ENCODE measurements at regions not wholly inside any gene's neighbourhood (a gene's known extent, or its start where the extent isn't known, plus 50 kb on each side); places are given as distances from the start of the nearest gene placed in this dataset.
"Not testable (repeated sequence)": the region's sequence is repeated elsewhere in the genome, so short reads cannot be mapped to it uniquely, and the experiment has no call there.

DNA sequence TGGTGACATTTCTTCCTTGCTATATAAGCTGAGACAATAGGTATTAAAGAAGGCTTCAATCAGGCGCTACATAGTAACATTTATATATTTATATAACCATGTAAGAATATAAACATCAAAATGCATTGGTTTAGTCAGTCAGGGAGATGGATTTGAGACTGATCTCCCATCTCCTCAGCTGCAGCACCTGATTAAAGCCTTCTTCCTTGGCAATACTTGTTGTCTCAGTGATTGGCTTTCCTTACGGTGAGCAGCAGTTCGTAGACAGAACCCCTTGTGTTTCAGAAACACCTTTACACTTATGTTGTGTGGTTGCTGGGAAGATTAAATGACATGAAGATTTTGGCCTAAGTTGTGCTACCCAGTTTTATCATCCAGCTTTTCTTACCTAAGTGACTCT, 323.3 kb upstream of the DUSP10 start:
- no peak for DNase-seq (ENCODE audit: low spot score)

DNA sequence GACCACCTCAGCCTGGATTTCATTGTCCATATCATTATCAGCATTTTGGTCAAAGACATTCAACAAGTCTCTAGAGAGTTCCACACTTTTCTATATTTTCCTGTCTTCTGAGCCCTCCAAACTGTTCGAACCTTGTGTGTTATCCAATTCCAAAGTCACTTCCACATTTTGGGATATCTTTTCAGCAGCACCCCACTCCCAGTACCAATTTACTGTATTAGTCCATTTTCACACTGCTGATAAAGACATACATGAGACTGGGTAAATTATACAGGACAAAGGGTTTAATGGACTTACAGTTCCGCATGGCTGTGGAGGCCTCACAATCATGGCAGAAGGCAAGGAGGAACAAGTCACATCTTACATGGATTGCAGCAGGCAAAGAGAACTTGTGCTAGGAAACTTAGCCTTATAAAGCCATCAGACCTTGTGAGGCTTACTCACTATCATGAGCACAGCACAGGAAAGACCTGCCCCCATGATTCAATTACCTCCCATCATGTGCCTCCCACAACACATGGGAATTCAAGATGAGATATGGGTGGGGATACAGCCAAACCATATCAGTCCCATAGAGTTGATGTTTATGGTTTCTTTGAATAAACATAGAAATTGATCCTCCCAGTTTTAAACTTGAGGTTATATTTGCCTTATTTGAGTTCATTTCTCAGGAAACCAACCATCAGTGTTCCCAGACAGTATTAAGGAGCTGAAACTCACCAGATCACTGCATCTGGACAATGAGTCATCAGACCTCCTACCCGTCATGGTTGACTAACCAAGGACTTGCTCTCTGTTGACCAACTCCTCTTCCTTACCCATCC, 322.7 kb upstream of the DUSP10 start:
- DNase-seq (ENCODE audit: low spot score), result no peak

DNA sequence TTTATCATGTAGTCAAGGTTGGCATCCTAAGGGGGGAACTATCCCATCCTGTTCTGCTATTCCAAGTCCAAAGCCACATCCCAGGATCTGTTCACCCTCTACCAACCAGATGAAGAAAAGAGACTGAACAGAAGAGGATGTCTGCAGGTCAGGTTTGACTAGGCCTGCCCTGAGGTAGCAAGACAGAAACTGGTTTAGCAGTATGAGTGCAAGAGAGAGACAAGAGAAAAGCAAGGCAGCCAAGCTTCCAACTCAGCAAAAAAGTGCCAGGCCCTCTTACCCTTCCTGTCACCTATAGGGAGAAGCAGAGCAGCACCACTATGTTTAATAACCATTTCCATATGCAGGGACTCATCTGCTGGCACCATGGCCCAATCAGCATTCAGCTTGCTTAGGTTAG, 320.8 kb upstream of the DUSP10 start:
- DNase-seq (ENCODE audit: low spot score), result no peak

DNA sequence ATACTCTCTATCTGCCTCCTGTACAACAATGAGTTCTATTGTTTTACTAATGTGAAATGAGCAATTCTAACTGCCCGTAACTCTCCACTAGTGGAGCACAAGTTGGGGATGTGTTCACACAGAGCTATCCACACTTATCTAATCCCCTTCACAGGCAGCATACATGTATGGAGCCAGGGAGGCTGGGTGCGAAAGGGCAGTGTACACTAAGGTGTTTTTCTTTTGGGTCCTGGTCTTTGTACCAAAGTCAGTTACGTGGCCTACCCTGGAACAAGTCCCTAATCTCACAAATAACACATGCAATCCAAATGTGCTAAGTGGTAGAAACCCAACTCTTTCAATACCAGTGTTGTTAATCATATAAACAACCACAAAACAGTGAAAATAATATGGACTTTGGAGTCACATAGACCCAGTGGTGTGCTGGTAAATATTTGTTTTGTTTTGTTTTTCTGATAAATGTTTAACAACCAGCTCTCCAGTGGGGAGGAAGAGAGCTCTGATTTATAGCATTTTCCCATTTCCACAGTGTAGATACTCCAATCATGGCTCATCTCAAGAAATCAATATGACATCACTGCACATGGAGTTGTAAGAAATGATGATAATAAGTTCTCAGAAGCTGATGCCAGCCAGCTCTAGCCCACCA, 319.9 kb upstream of the DUSP10 start:
- DNase-seq (ENCODE audit: low spot score), result no peak

DNA sequence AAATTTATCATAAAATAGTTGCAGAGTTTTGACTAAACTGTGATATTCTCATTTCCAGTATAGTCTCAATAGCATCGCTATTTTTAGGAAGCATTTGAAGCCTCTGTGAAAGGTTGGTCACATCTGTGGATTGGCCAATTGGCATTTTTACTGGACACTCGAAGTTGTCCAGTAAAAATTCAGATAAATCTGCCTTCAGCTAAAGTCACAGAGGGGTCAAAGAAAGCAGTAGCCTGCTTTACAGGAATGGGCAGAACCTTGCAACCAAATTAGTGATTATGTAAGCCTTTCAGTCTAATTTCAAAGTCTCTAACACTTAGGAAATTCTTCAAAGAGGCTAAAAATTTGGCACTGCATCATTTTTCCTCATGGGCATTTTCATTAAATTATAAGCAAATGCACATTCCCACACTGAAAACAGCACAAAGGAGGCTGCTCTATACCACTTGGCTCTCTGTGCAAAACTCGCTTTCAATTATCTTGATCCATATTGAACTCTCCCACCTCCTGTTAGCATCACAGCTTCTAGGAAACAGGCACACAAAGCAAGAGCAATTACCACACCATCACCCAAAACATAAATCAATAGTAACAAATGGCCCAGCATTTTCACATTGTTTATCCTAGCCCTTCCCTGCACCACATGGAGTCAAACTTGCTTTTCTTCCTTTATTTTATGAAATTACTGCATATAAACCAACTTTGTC, 318.5 kb upstream of the DUSP10 start:
- no peak for DNase-seq (ENCODE audit: low spot score)

DNA sequence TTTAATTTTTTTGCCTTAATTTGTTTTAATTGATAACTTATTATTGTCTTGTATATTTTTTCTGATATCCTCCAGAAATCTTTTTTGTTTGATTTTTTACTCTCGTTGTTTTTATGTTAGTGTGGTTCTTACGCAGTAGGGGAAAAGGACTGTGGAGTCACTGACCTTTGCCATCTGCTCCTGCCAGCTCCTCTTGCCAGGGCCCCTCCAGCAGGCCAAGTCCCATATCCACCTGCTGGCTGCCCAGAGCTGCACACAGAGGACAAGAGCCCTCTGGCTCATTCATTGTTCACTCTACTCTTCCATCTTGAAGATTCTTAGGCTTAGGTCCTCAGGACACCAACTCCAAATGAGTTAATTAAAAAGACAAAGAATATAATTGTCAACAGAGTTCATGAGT, 316.4 kb upstream of the DUSP10 start:
- DNase-seq (ENCODE audit: low spot score), result no peak

DNA sequence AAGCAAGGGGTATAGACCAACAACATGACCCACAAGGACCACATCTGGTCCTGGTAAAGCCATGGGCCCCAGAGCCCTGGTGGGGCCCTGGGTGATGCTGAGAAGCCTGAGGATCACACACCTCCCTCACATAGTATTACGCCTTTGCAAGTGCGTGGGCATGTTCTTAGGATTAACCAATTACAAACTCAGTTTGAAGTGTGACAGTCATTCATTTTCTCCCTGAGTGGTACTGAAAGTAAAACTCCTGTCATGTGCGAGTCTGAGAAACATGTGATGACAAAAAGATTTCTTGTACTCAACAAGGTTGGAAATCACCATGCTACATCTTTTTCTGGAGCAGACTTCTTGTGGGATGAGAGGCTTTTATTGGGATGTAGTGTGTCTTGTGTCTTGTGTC, 315.3 kb upstream of the DUSP10 start:
- DNase-seq (ENCODE audit: low spot score), result no peak

DNA sequence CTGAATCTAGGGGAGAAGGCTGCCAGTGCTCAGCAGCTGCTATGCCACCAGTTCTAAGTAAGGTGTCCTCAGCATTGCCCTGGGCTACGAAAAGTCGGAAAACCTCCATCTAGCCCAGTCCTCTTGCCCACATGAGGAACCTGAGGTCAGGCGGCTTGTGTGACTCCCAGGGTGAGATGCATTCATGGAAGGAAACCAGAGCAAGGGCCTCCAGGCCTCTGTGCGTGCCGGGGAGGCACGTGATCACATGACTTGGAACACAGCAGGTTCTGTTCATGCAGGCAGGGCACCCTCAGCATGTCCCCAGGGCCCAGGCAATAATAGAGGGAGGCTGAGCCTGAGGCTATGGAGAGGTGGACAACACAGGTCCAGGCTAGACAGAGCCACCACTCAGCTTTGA, 312.5 kb upstream of the DUSP10 start:
- no peak for DNase-seq (ENCODE audit: low spot score)

DNA sequence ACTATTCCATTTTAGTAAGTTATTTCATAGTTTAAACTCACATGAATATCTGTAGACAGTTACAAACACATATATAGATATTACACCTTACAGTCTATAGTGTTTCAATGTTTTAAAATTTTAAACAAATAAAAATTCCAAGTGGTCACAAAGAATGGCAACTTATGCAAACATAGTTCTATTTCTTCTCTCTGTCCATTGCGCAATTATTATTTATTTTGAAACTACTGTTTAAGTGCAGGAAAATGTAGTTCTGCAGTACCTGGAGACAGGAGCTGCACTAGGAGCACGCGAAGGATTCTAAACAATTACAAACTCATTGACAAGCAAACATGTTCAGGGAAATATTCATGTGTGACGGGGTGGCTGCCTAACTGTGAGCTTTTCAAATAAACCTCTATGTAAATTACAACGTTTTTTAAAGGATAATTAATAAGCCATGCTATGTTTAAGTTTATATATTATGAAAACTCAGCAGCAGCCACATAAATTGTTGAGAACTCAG, 312.0 kb upstream of the DUSP10 start:
- DNase-seq (ENCODE audit: low spot score), result no peak

DNA sequence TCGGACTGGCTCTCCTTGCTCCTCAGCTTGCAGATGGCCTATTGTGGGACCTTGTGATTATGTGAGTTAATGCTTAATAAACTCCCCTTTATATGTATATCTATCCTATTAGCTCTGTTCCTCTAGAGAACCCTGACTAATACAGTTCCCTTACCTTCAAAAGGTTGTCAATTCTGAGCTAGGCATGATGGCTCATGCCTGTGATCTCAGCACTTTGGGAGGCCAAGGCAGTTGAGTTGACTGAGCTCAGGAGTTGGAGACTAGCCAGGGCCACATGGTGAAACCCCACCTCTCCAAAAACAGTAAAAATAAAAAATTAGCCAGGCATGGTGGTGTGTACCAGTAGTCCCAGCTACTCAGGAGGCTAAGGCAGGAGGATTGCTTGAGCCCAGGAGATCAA, 309.4 kb upstream of the DUSP10 start:
- DNase-seq (ENCODE audit: low spot score), result not testable (repeated sequence)

DNA sequence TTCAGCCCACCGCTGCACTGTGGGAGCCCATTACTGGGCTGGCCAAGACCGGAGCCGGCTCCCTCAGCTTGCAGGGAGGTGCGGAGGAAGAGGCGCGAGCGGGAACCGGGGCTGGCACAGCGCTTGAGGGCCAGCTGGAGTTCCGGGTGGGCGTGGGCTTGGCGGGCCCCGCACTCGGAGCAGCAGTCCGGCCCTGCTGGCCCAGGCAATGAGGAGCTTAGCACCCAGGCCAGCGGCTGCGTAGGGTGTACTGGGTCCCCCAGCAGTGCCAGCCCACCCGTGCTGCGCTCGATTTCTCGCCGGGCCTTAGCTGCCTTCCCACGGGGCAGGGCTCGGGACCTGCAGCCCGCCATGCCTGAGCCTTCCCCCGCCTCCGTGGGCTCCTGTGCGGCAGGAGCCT, 307.8 kb upstream of the DUSP10 start:
- DNase-seq (ENCODE audit: low spot score), result not testable (repeated sequence)

DNA sequence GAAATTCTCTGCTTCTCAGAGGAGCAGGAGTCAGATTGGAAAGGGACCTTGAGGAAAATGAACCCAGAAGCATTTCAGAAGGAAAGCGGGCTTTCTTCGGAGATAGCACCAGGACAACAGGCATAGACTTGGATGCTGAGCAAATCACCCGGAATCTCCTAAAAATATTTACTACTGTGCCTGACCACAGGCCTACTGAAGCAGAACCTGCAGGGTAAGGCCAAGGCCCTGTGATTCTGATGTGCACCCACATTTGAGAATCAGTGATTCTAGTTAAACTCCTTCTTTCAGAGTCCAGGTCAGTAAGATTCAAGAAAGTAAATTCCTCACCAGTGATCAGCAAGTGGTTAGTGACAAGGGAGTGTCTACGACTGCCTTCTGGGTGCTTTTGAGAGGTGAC, 307.3 kb upstream of the DUSP10 start:
- no peak for DNase-seq (ENCODE audit: low spot score)

DNA sequence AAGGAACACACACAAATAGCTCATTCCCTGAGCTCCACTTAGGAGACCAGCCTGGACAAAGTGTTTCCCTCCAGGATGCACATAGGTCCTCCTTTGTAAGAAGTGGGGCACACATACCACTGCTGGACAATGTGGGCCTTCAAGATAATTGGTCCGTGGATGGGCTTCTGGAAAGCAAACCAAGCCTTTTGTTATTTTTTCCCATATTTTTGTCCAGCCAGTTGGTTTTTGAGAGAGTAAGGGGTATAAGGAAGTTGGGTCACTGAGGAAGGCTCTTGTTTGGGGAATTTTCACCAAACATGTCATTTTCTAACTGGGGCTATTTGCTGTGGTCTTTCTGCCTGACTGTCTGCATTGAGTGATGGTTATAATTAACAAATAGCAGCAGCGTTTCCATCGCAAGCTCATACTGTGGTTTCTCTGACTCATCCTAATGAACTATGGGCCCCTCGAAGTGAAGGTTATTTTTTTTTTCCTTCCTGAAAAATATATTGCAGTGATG, 306.3 kb upstream of the DUSP10 start:
- DNase-seq (ENCODE audit: low spot score), result peak; percentile 59

DNA sequence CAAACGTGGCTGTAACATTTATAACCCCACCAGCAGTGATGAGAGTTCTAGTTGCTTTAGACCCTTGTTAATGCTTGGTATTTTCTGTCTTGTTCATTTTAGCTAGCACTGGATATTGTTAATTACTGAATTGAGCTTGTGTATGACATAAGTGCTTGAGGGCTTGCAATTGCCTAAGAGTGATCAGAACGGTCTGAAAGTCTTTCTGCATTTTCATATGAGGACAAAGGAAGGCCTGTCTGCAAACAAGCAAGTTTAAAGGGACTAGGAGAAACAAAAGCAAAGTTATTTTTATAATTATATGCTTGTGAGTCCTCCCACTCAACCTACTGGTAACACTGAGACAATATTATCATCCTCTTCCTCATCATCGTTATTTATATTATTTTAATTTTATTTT, 305.5 kb upstream of the DUSP10 start:
- no peak for DNase-seq (ENCODE audit: low spot score)

DNA sequence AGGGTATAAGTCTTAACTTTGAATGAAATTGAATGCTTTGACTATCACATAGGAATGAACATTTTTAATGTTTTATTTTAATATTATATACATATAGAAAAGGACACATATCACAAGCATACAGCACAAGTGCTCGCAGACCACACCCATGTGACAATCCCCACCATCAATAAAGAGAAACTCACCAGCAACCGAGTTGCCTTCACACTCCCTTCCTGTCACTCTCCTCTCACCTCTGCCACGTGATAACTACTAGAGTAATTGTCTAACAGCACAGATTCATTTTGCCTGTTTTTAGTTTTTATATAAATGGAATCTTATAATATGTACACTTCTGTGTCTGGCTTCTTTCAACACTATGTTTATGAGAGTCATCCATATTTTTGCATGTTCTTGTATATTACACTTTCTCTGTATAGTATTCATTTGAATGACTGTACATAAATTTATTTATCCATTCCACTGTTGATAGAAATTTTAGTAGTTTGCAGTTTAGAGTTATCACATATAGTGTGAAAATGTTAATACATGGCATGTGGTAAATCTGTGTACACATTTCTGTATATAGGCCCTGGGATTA, 304.9 kb upstream of the DUSP10 start:
- DNase-seq (ENCODE audit: low spot score), result no peak

DNA sequence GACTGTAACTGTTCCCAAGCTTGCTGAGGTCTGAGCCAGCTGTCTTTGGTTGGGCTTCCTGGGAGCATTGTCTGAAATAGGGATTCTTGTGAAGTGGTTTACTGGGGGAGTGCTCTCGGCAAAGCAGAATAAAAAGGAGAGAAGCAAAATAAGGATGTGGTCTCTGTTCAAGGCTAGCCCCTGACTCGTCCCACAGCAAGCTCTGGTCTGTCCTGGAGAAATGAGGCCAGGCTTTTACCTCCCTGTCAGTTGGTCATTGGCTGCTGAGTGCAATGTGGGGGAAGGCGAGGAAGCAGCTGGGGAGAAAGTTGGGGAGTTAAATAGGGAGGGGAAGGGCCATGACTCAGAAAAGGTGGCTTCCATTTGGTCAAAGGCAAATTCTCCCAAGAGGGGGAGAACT, 303.9 kb upstream of the DUSP10 start:
- no peak for DNase-seq (ENCODE audit: low spot score)

DNA sequence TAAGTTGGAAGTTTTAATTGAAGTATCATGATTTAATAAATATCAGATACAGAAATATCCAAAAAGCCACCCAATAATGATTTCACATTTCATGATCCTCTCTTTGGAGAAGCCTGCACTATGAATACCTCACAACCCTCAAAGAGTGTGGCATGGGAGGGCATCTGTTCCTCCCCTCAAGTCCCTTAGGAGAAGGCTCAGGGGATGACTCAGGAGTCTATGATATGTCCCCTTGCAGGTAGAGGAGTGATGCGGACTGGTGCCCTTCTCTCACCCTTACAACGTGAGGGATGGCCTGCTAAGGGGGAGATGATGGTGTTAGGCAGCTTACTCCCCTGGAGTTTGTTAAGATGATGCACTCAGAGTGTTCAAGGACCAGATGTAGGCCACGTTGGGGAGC, 303.3 kb upstream of the DUSP10 start:
- DNase-seq (ENCODE audit: low spot score), result no peak

DNA sequence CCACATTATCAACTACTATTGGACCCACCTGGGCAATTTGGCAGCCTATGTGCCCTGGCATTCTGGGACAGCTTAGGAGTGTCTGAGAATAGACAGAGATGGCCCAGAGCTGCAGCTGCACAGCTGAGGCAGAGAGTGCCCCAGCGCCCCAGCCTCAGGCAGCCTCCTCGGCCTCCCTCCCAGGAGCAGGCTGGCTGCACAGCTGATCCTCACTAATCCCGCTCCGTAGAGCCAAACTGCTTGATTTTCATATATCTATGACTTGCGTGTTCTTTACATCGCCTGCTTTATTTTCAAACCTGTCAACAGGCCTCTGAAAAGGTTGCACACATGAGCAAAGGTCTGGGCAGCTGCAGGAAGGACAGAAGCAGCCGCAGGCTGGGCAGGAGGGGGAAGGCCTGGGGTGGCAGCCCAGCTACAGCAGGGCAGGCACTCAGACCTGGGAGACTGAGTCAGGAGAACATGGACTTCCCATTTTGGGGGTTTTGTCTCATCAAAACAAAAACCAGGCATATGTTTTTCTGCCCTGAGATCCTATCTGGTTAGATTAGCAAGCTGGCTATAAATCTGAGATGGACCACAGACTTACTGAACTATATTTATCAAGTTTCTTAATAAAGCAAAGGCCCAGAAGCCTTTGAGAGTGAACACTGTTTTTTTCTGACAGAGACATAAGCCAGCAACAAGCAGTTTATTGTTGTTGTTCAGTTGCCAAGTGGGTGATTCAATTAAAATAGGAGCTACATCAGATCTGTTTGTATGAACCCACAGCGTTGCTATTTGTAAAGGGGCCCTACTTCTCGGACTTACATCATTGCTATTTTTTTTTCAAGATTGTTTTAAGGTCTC, 301.8 kb upstream of the DUSP10 start:
- peak; percentile 77 for DNase-seq (ENCODE audit: low spot score)

DNA sequence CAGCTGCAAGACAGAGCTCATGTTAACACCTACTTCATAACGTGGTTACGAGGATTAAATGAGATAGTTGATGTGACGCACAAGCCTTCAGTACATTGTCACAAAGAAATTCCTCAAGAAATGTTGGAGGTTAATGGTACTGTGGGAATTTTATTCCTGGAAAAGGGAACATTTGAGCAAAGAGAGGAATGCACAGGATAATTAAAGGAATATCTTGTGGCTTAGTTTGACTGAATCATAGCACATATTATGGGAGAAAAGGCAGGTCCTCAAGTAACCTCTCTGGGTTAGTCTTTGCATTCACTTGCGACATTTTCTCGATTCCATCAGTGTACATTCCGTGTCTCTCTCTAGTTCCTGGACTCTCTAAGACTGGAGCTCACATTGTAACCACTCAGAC, 300.2 kb upstream of the DUSP10 start:
- DNase-seq (ENCODE audit: low spot score), result no peak

DNA sequence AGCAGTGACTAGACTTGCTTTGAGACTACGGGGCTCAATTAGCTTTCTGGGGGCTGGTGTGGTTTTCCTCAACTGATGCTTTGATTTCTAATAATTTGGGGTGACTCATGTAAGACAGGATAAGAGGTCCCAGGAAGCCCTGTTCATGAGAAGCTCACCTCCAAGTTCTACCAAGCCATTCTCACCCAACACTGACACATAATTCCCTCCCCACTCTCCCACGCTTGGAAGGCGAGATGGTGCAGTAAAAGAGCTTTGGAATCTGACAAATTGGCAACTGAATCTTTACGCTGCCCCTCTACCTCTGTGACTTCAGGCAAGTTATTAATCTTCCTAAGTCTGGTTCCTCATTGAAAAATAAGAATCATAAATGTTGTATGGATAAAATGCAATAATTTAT, 299.1 kb upstream of the DUSP10 start:
- no peak for DNase-seq (ENCODE audit: low spot score)

DNA sequence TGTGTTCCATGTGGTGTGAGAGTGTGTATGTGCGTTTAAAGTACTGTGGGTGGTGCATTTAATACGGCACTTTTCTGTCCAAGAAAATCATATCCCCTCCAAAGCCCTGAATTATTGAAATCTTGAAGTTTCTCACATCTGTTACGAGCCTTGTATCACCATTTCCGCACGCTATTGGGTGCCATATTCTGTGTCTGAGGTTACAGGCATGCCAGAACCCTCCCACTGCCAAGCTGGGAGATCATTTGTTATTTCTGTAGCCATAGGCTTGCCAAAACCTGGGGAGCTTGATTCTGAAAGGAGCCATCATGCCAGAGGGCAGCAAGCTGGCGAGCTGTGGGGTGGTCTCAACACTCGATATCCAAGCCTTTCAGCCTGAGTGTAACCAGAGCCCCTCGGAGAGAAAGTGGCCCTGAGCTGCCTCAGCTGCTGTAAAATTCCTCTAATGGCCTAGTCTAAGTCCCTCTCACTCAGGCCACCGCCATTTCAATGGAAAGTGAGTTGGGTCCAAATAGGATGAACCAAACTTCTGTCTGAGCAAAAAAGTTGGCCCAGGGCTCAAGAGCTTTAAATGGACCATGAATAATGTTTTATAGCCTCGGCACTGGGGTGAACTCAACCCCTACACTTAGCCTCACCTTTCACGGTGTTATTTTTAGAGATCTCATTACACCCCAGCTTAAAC, 298.4 kb upstream of the DUSP10 start:
- DNase-seq (ENCODE audit: low spot score), result no peak
